ENCODE measurements at regions not wholly inside any gene's neighbourhood (a gene's known extent, or its start where the extent isn't known, plus 50 kb on each side); places are given as distances from the start of the nearest gene placed in this dataset.

DNA sequence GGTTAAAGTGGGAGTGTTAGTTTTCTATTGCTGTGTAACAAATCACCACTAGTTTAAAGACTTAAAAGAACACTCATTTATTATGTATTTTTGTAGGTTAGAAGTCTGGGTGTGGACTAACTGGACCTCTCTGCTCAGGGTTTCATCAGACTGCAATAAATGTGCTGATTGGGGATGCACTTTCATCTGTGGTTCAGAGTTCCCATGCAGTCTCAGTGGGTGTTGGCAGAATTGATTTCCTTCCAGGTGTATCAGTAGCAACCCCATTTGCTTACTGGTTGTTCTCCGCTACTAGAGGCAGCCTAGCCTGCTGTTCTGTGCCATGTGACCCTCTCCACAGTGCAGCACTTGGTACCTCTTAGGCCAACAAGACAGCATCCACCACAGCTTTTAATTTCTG is 2200.5 kb downstream of the MAT2B start:
- intact Hi-C loops (cut with micrococcal nuclease) = no loop called here
- Mint-ChIP-seq H3K4me3 (no peak overlapping the region), H3K27ac (no peak overlapping the region), H3K27me3 (no peaks in the 10 kb centered on the region), H3K4me1 (ENCODE audit: low read depth) (no peaks in the 10 kb centered on the region), H3K36me3 (ENCODE audit: low read depth) (no peaks in the 10 kb centered on the region), H3K9me3 (no peaks in the 10 kb centered on the region)

DNA sequence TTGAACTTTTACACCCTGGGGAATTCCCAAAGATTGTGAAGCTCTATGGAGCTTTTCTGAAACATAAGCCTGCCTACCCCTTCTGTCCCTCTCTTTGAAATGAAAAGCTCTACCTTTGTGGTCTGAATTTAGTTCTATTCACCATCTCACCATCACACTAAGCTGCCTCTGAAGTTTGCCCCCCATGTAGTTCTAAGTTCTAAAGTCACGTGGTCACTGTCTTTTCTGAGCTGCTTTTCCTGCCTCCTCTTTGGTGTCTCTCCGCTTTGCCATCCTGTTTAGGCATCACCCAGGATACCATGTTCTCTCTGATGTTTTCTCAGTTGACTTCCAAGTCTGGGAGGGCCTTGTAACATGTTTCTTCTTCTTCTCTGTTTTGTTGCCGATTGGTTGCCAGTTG is 2206.6 kb downstream of the MAT2B start:
- no peaks in the 10 kb centered on the region for H3K27me3 Mint-ChIP-seq
- no peak overlapping the region for H3K4me3 Mint-ChIP-seq
- H3K4me1 Mint-ChIP-seq (ENCODE audit: low read depth) = no peaks in the 10 kb centered on the region
- no peaks in the 10 kb centered on the region for H3K36me3 Mint-ChIP-seq (ENCODE audit: low read depth)
- peaks cover 10% of the 10 kb centered on the region for H3K9me3 Mint-ChIP-seq
- H3K27ac Mint-ChIP-seq = no peak overlapping the region
- intact Hi-C loops (cut with micrococcal nuclease) = no loop called here

DNA sequence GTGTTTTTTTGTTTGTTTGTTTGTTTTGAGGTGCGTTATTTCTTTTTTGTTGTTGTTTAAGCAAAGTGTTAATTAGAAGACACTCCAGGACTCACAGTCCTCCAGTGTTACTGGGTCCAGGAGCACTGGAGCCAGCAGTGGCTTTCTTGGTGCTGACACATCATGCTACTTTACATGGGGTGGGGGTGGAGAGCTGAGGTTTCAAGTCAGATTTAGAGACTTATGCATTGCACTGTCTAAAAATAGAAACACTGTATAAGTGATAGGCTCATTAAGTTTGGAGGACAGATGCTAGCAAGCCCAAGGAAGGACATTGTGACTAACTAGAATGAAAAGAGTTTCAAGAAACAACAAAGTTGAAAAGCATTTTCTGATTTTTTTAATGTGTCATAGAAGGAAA is 2209.2 kb downstream of the MAT2B start:
- H3K27ac Mint-ChIP-seq = no peak overlapping the region

DNA sequence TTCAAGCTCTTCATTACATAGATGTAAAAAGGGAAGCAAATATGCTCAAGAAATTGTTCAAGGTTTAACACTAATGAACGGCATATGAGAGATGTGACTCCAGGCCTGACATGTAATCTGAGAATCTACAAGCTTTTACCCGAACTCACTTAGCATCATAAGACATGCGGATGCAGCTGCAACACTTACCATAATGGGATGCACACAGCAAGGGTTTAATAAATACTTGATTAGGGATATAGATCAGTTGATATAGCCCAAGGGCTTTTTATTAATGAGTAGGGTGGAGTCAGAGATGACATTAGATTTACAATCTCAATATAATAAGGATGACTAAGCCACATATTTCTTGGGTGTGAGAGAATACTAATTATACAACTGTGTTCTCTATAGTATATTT is 2215.5 kb downstream of the MAT2B start:
- Mint-ChIP-seq H3K4me3 (no peak overlapping the region), H3K27ac (no peak overlapping the region), H3K4me1 (ENCODE audit: low read depth) (no peaks in the 10 kb centered on the region), H3K9me3 (peaks cover 42% of the 10 kb centered on the region), H3K27me3 (no peaks in the 10 kb centered on the region), H3K36me3 (ENCODE audit: low read depth) (no peaks in the 10 kb centered on the region)
- intact Hi-C loops (cut with micrococcal nuclease) = no loop called here

More for the DNA sequence above, 2209.2 kb downstream of the MAT2B start:
- Mint-ChIP-seq H3K27me3 (no peaks in the 10 kb centered on the region), H3K36me3 (ENCODE audit: low read depth) (no peaks in the 10 kb centered on the region), H3K4me1 (ENCODE audit: low read depth) (no peaks in the 10 kb centered on the region), H3K9me3 (peaks cover 21% of the 10 kb centered on the region), H3K4me3 (no peak overlapping the region)
- intact Hi-C loops (cut with micrococcal nuclease) = no loop called here

DNA sequence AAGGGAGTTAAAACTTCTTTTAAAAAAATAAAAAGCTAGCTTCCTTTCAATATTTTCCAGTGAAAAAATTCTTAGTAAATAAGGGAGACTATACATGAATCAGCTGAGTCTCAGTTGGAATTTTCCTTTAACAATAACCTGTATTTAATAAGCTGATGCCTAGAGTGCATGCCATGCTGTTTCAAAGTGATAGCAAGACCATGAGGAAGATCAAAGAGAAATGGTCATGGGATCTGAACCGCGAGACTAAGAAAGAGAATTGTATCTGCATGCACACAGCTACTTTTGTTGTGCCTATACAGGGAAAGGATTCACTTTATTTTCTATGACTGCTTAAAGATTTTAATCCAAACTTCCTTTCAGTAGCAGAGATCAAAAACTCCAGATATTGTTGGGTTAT is 2217.0 kb downstream of the MAT2B start:
- Mint-ChIP-seq H3K4me1 (ENCODE audit: low read depth) (no peaks in the 10 kb centered on the region), H3K27me3 (no peaks in the 10 kb centered on the region), H3K4me3 (no peak overlapping the region), H3K9me3 (peaks cover 49% of the 10 kb centered on the region), H3K36me3 (ENCODE audit: low read depth) (no peaks in the 10 kb centered on the region), H3K27ac (no peak overlapping the region)
- intact Hi-C loops (cut with micrococcal nuclease) = no loop called here

DNA sequence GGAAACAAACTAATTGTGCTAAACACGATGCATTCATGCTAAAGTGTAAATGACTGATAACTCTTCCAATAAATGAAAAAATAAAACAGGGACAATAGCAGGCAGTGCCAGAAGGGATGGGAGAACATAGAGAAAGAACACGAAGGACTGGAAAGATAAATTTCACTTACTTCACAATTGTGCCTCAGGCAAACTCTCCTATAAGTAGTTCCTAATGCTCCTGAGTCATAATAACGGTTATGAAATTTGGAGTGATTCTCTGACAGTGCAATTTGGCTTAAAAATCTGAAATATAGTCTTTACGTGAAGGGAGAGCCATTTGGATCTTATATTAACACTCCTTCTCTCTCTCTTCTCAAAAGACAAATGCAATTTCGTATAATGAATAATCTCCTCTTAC is 2218.5 kb downstream of the MAT2B start:
- no peaks in the 10 kb centered on the region for H3K4me1 Mint-ChIP-seq (ENCODE audit: low read depth)

DNA sequence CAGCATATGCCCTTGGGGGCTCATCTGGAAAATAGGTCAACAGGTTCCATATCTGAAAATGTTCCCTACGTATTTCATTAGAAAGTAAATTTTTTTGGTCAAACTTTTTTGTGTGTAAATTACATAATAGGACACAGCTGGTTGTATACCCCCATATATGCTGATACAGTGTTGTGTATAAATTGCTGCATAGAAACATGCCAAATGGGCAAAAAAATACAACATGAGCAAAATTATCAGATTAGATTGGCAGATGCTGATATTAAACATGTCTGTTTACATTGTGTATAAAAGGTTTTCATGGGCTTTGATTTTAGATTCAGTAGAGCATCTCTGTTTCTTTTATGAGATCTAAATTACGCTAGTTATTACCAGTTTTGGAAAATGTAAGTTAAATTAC is 2223.0 kb downstream of the MAT2B start:
- no peaks in the 10 kb centered on the region for H3K36me3 Mint-ChIP-seq (ENCODE audit: low read depth)
- H3K27ac Mint-ChIP-seq = no peak overlapping the region
- no peak overlapping the region for H3K4me3 Mint-ChIP-seq
- intact Hi-C loops (cut with micrococcal nuclease) = no loop called here
- no peaks in the 10 kb centered on the region for H3K4me1 Mint-ChIP-seq (ENCODE audit: low read depth)
- H3K9me3 Mint-ChIP-seq = peaks cover 18% of the 10 kb centered on the region
- no peaks in the 10 kb centered on the region for H3K27me3 Mint-ChIP-seq

More for the DNA sequence above, 2218.5 kb downstream of the MAT2B start:
- intact Hi-C loops (cut with micrococcal nuclease) = no loop called here
- Mint-ChIP-seq H3K9me3 (peaks cover 40% of the 10 kb centered on the region), H3K4me3 (no peak overlapping the region), H3K36me3 (ENCODE audit: low read depth) (no peaks in the 10 kb centered on the region), H3K27ac (no peak overlapping the region), H3K27me3 (no peaks in the 10 kb centered on the region)

DNA sequence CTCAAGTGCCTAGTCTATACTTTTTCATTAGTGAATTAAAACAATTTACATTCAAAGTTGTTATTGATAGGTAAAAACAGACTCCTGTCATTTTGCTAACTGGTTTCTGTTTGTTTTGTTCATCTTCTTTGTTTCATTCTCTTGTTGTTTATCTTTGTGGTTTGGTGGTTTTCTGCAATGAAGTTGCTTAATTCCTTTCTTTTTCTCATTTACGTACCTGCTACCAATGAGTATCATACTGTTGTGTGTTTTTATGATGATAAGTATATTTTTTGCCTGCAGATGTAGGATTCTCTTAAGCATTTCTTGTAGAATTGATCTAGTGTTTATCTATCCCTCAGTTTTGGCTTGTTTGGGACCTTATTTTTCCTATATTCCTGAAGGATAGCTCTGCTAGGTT is 2230.0 kb downstream of the MAT2B start:
- H3K27ac Mint-ChIP-seq = no peak overlapping the region
- H3K9me3 Mint-ChIP-seq = peaks cover 48% of the 10 kb centered on the region
- no peak overlapping the region for H3K4me3 Mint-ChIP-seq
- H3K36me3 Mint-ChIP-seq (ENCODE audit: low read depth) = no peaks in the 10 kb centered on the region
- intact Hi-C loops (cut with micrococcal nuclease) = no loop called here
- H3K4me1 Mint-ChIP-seq (ENCODE audit: low read depth) = no peaks in the 10 kb centered on the region
- no peaks in the 10 kb centered on the region for H3K27me3 Mint-ChIP-seq

DNA sequence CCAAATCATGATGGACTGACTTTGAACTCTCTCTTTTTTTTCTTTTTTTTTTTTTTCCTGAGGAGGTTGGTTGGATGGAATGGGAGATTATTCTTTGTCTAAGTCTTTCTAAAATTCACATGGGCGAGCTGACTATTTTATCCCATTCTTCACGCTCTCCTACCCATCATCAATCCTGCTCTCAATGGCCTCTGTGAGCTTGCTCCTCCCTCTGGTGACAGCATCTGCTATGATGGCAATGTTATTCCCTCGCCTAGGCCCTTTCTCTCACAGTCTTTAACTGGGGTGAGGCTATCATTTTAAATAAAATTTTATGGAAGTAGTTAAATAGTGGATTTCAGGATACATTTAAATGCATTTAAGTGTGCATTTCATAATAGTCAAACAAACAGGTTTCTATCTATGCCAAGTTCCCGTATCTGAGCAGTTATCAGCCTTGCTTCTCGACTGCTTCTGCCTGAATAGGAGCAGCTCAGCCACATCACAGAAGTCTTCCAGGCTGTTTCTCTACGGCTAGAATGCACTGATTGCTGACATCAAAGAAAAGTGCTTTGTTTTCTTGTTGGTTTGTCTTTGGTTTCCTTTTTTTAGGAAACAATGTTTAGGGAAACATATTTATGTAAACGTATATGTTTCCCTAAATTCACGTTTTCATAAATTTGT is 2233.8 kb downstream of the MAT2B start:
- H3K4me1 Mint-ChIP-seq (ENCODE audit: low read depth) = no peaks in the 10 kb centered on the region
- no peak overlapping the region for H3K27ac Mint-ChIP-seq
- H3K9me3 Mint-ChIP-seq = peaks cover 48% of the 10 kb centered on the region
- H3K36me3 Mint-ChIP-seq (ENCODE audit: low read depth) = no peaks in the 10 kb centered on the region
- intact Hi-C loops (cut with micrococcal nuclease) = no loop called here
- no peaks in the 10 kb centered on the region for H3K27me3 Mint-ChIP-seq
- H3K4me3 Mint-ChIP-seq = no peak overlapping the region

DNA sequence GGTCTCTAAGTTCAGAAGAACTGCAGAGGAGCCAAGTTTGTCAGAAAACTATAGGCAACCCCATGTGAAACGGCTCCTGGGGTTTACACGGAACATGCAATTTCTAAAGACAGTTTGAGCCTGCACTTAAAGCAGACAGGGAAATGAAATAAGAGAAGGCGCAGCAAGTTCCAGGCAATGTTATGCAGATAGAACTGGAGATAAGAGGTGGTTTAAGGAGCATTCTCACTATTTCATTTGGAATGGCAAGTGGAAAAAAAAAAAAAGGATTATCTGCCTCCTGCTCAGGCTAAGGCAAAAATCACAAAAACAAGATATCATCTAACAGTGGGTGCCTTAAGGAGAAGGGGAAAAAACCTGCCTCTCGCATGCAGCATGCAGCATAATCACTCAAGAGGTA is 2252.4 kb downstream of the MAT2B start:
- H3K27me3 Mint-ChIP-seq = no peaks in the 10 kb centered on the region
- H3K4me1 Mint-ChIP-seq (ENCODE audit: low read depth) = no peaks in the 10 kb centered on the region
- no peak overlapping the region for H3K4me3 Mint-ChIP-seq
- peaks cover 38% of the 10 kb centered on the region for H3K9me3 Mint-ChIP-seq
- no peaks in the 10 kb centered on the region for H3K36me3 Mint-ChIP-seq (ENCODE audit: low read depth)
- no peak overlapping the region for H3K27ac Mint-ChIP-seq
- intact Hi-C loops (cut with micrococcal nuclease) = no loop called here

DNA sequence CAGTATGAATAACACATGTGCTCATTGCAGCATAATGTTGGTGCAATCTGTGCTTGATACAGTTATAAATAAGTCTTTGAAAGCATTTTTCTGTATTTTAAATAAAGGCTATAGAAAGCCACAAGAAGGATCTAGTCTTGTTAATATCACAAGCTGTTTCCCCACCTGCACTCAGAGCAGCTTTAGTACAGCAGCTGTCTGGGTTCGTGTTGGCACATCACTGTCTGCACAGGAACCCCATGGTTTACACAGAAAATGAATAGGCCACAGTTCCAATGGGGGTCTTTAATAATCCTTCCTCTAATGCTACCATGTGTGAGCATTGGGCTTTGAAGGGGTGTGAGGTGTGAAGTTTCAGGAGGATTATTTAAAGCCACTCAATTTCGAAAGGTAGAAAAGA is 2269.7 kb downstream of the MAT2B start:
- Mint-ChIP-seq H3K27me3 (no peaks in the 10 kb centered on the region), H3K4me1 (ENCODE audit: low read depth) (no peaks in the 10 kb centered on the region), H3K27ac (no peak overlapping the region), H3K36me3 (ENCODE audit: low read depth) (no peaks in the 10 kb centered on the region), H3K4me3 (no peak overlapping the region), H3K9me3 (no peaks in the 10 kb centered on the region)
- intact Hi-C loops (cut with micrococcal nuclease) = no loop called here

DNA sequence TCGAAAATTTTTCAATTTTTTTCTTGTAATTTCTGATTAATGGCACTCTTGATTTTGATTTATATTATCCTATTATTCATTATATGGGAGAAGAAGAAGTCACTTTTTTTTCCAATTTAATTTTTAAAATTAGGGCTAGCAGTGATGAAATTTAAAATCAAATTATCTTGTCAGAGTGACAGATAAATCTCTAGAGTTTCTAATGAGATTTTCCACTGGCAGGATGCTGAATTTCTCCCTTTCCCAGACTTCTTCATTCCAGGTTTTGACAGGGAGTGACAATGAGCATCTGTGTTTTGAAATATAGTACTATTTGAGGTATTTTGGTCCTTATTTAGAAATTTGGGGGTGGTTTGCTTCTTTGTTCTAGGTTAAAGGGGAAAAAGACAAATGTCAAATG is 2274.1 kb downstream of the MAT2B start:
- Mint-ChIP-seq H3K36me3 (ENCODE audit: low read depth) (no peaks in the 10 kb centered on the region), H3K27me3 (no peaks in the 10 kb centered on the region), H3K27ac (no peak overlapping the region), H3K4me3 (no peak overlapping the region), H3K9me3 (peaks cover 32% of the 10 kb centered on the region), H3K4me1 (ENCODE audit: low read depth) (no peaks in the 10 kb centered on the region)
- intact Hi-C loops (cut with micrococcal nuclease) = no loop called here

DNA sequence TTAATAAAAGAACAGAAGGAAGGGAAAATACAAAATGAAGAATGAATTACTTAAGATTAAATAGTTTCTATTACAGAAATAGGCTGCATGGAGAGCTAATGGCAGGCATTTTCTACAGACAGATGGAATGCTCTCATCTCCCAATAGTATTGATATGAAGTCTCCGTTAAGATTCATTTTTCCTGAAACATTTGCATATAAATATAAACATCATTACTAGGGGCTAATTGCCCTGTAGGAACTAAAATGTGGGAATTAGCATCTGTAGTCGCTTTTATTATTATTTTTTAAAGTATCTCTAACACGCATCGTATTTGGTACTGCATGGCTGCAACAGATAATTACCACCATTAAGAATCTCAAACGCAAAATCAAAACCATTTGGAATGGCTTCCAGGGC is 2275.5 kb downstream of the MAT2B start:
- no peak overlapping the region for H3K27ac Mint-ChIP-seq
- no peaks in the 10 kb centered on the region for H3K27me3 Mint-ChIP-seq
- H3K9me3 Mint-ChIP-seq = peaks cover 32% of the 10 kb centered on the region
- no peaks in the 10 kb centered on the region for H3K4me1 Mint-ChIP-seq (ENCODE audit: low read depth)
- H3K4me3 Mint-ChIP-seq = no peak overlapping the region
- intact Hi-C loops (cut with micrococcal nuclease) = no loop called here
- no peaks in the 10 kb centered on the region for H3K36me3 Mint-ChIP-seq (ENCODE audit: low read depth)

DNA sequence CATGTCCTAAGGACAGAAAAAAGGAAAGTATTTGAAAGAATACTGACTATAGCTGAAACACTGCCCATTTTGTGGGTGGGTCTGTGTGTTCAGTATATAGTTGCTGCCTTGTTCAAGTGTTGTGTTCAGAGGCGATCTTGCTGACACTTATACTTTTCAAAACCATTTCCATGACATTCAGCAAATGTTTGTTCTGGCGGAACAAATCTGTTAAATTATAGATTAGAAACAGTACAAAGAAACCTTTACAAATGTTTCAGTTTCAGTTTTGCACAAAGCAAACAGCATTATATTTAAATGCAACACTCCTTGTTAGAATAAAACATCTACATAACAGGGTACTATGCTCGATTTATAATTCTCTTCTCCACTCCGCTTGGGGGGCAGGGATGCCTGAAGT is 2276.3 kb downstream of the MAT2B start:
- intact Hi-C loops (cut with micrococcal nuclease) = no loop called here
- Mint-ChIP-seq H3K36me3 (ENCODE audit: low read depth) (no peaks in the 10 kb centered on the region), H3K4me3 (no peak overlapping the region), H3K9me3 (peaks cover 41% of the 10 kb centered on the region), H3K4me1 (ENCODE audit: low read depth) (no peaks in the 10 kb centered on the region), H3K27ac (no peak overlapping the region), H3K27me3 (no peaks in the 10 kb centered on the region)

DNA sequence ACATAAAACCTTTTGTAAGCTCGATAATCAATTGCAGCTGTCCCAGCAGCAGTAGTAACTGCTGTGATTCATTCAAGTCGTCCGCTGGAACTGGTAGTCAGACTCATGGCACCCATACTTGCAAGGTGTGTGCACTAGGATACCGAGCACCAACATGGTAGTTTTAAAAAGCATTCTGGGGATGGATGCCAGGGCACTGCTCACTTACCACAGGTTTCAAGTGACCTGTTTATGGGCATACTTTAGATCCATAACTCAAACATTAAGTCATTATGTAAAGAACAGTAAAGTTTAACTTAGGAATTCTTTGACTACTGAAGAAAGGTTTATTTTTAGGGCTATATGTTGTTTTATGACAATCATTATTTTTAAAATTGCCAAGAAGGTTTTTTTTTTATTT is 2277.6 kb downstream of the MAT2B start:
- intact Hi-C loops (cut with micrococcal nuclease) = no loop called here
- no peaks in the 10 kb centered on the region for H3K4me1 Mint-ChIP-seq (ENCODE audit: low read depth)
- H3K27me3 Mint-ChIP-seq = no peaks in the 10 kb centered on the region
- no peaks in the 10 kb centered on the region for H3K36me3 Mint-ChIP-seq (ENCODE audit: low read depth)
- no peak overlapping the region for H3K4me3 Mint-ChIP-seq
- H3K9me3 Mint-ChIP-seq = peaks cover 41% of the 10 kb centered on the region
- no peak overlapping the region for H3K27ac Mint-ChIP-seq

Measured in dendritic cell treated with granulocyte-macrophage colony-stimulating factor and Interleukin-4, amounts not matched to agents 40 ng/mL and 50 ng/mL, for 4 days (primary cell).